GM12878 (cell line): ENCODE measurements at regions not wholly inside any gene's neighbourhood (a gene's known extent, or its start where the extent isn't known, plus 50 kb on each side); places are given as distances from the start of the nearest gene placed in this dataset.

ENCODE experiments used
- ATAC-seq: fragments of 200-7000 bp; cut with Tn5 transposase; 3 replicates; pipeline ENCODE4 v1.9.1; 2020; ENCODE audit warnings: mild to moderate bottlenecking, moderate library complexity
- BruUV-seq: library from RNA; stranded (reverse); fragments of 400-500 nt; replicated peaks from 2 replicates; lab custom pipeline; 2021; lab: Mats Ljungman, UMichigan
- CTCF ChIA-PET: fragments of 300-600 bp; sonication (Branson Sonifier 250); formaldehyde crosslinking; extraction: SDS; loops from one replicate; lab custom pipeline; 2021; ENCODE audit warnings: inconsistent platforms; lab: Yijun Ruan, JAX
- POLR2A ChIA-PET: fragments of 350-600 bp; formaldehyde crosslinking; extraction: SDS; loops from one replicate; lab custom pipeline; 2021; ENCODE audit warnings: inconsistent platforms; lab: Charles Lee
- RAD21 ChIA-PET: fragments of 300-600 bp; sonication (Branson Sonifier 250); formaldehyde crosslinking; loops from one replicate; lab custom pipeline; 2023; ENCODE audit warnings: antibody characterized with exemption; ENCODE audit not compliant: unreplicated experiment; lab: Charles Lee
- SMC1A ChIA-PET: fragments of 300-600 bp; sonication (Branson Sonifier 250); formaldehyde crosslinking; loops from one replicate; lab custom pipeline; 2023; ENCODE audit not compliant: unreplicated experiment, uncharacterized antibody; lab: Charles Lee
- DNase-seq: peaks from one replicate; pipeline ENCODE4 v3.0.0-alpha.2; 2011; ENCODE audit warnings: low read depth, low spot score
- FAIRE-seq: peaks from 3 replicates; lab custom pipeline; 2011; peaks lifted over from hg19 to GRCh38; lab: Jason Lieb, UNC
- H2AFZ ChIP-seq: 2 replicates; pipeline ENCODE4 v1.6.0; 2011; ENCODE audit warnings: low read depth, low read length, control low read depth; ENCODE audit not compliant: control insufficient read depth
- H3K27ac ChIP-seq: 2 replicates; pipeline ENCODE4 v1.5.1; 2011; ENCODE audit warnings: control low read depth; ENCODE audit not compliant: control insufficient read depth, insufficient read depth
- H3K27me3 ChIP-seq, 2 experiments: replicated peaks in 1 of 2; 2 replicates each; pipeline versions ENCODE4 v1.6.0 to v1.6.1; 2011; ENCODE audit warnings: low read length in 1 of 2; ENCODE audit not compliant: control insufficient read depth in 2 of 2, insufficient read depth in 2 of 2
- H3K36me3 ChIP-seq, 2 experiments: 2 replicates each; pipeline ENCODE4 v1.5.1; 2011; ENCODE audit warnings: low read length in 1 of 2; ENCODE audit not compliant: control insufficient read depth in 2 of 2, insufficient read depth in 2 of 2
- H3K4me1 ChIP-seq: 2 replicates; pipeline ENCODE4 v1.6.1; 2011; ENCODE audit warnings: mild to moderate bottlenecking, low read length, moderate library complexity, mixed read lengths; ENCODE audit not compliant: control insufficient read depth, insufficient read depth
- H3K4me2 ChIP-seq: 2 replicates; pipeline ENCODE4 v1.6.0; 2011; ENCODE audit warnings: control low read depth; ENCODE audit not compliant: control insufficient read depth, insufficient read depth
- H3K4me3 ChIP-seq: fragments of 200-600 bp; sonication (generic); 2 replicates; pipeline ENCODE4 v1.5.1; 2016
- H3K79me2 ChIP-seq: 2 replicates; pipeline ENCODE4 v1.6.0; 2011; ENCODE audit warnings: low read length; ENCODE audit not compliant: control insufficient read depth, insufficient read depth
- H3K9ac ChIP-seq: 2 replicates; pipeline ENCODE4 v1.8.0; 2011; ENCODE audit warnings: low read length, control low read depth, mixed read lengths; ENCODE audit not compliant: control insufficient read depth, insufficient read depth
- H3K9me3 ChIP-seq: replicated peaks from 3 replicates; pipeline ENCODE4 v1.5.1; 2011; ENCODE audit warnings: mild to moderate bottlenecking, low read length; ENCODE audit not compliant: control insufficient read depth, insufficient read depth
- H4K20me1 ChIP-seq: 2 replicates; pipeline ENCODE4 v1.6.0; 2011; ENCODE audit not compliant: control insufficient read depth, insufficient read depth
- CHD1 ChIP-seq: IDR thresholded peaks from 2 replicates; pipeline ENCODE4 v1.6.1; 2012; ENCODE audit warnings: low read depth, low read length, improper control_type of control experiment
- IRF4 ChIP-seq: IDR thresholded peaks from 2 replicates; pipeline ENCODE4 v1.6.1; 2011; ENCODE audit warnings: low read depth, low read length
- KDM1A ChIP-seq: fragments of 200-600 bp; sonication (generic); IDR thresholded peaks from 2 replicates; pipeline ENCODE4 v1.6.1; 2016; ENCODE audit warnings: borderline replicate concordance
- POU2F2 ChIP-seq: IDR thresholded peaks from 3 replicates; pipeline ENCODE4 v1.6.1; 2011; ENCODE audit warnings: low read depth, mild to moderate bottlenecking, low read length, borderline replicate concordance
- STAT3 ChIP-seq: IDR thresholded peaks from 2 replicates; pipeline ENCODE4 v1.6.1; 2011; ENCODE audit warnings: low read depth, low read length, improper control_type of control experiment
- TCF3 ChIP-seq: IDR thresholded peaks from 2 replicates; pipeline ENCODE4 v1.6.1; 2012; ENCODE audit warnings: low read depth, mild to moderate bottlenecking, low read length, borderline replicate concordance; ENCODE audit not compliant: insufficient read depth
- YY1 ChIP-seq: IDR thresholded peaks from 2 replicates; pipeline ENCODE4 v1.6.1; 2011; ENCODE audit warnings: low read depth, mild to moderate bottlenecking, low read length
- WGBS: methylation state at CpG from one replicate; pipeline ENCODE4 v1.1.6; 2016; ENCODE audit warnings: low lambda C conversion rate; ENCODE audit not compliant: insufficient replicate concordance, insufficient coverage; ENCODE audit errors: missing lambda C conversion rate; 5-methylcytosine and 5-hydroxymethylcytosine counted together
- in situ Hi-C: fragments of 300-500 bp; cut with MboI; formaldehyde crosslinking; loops from 9 replicates; pipeline ENCODE4 v1.14.3; 2018; ENCODE audit warnings: mixed read lengths
- intact Hi-C: fragments of 100-400 bp; cut with micrococcal nuclease; formaldehyde crosslinking; loops from one replicate; pipeline ENCODE4 v1.14.2; 2022; ENCODE audit not compliant: unreplicated experiment
- TF ChIP-seq, protein P1 (sequence below): fragments of 450-650 bp; IDR thresholded peaks from 2 replicates; pipeline ENCODE4 v1.6.1; 2016; ENCODE audit warnings: mild to moderate bottlenecking, moderate library complexity, borderline replicate concordance
- TF ChIP-seq, protein P2 (sequence below): fragments of 450-650 bp; IDR thresholded peaks from 2 replicates; pipeline ENCODE4 v1.6.1; 2018; ENCODE audit warnings: borderline replicate concordance, mild to moderate bottlenecking; ENCODE audit not compliant: partially characterized antibody
- TF ChIP-seq, protein P3 (sequence below): fragments of 450-650 bp; IDR thresholded peaks from 2 replicates; pipeline ENCODE4 v1.6.1; 2017; ENCODE audit warnings: mild to moderate bottlenecking, moderate library complexity

DNA sequence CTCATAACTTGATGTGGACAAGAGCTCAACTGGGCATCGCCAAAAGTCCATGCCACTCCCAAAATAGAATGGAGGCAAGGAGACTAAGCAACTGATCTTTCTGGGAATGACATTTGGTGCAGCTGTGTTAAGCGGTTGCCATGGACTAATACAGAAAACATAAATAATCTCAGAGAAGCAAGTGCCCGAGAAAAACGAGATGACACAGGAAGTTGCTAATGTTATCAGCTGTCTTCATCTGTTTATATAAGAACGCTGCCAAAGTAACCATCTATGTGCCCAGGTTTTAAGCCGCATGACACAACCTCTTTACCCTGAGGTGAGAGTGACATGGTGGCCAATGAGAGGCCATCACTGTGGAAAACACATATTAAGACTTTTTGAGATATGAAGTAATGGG, 54.9 kb upstream of the SACS start (continued):
- TF ChIP-seq, protein P1, sequence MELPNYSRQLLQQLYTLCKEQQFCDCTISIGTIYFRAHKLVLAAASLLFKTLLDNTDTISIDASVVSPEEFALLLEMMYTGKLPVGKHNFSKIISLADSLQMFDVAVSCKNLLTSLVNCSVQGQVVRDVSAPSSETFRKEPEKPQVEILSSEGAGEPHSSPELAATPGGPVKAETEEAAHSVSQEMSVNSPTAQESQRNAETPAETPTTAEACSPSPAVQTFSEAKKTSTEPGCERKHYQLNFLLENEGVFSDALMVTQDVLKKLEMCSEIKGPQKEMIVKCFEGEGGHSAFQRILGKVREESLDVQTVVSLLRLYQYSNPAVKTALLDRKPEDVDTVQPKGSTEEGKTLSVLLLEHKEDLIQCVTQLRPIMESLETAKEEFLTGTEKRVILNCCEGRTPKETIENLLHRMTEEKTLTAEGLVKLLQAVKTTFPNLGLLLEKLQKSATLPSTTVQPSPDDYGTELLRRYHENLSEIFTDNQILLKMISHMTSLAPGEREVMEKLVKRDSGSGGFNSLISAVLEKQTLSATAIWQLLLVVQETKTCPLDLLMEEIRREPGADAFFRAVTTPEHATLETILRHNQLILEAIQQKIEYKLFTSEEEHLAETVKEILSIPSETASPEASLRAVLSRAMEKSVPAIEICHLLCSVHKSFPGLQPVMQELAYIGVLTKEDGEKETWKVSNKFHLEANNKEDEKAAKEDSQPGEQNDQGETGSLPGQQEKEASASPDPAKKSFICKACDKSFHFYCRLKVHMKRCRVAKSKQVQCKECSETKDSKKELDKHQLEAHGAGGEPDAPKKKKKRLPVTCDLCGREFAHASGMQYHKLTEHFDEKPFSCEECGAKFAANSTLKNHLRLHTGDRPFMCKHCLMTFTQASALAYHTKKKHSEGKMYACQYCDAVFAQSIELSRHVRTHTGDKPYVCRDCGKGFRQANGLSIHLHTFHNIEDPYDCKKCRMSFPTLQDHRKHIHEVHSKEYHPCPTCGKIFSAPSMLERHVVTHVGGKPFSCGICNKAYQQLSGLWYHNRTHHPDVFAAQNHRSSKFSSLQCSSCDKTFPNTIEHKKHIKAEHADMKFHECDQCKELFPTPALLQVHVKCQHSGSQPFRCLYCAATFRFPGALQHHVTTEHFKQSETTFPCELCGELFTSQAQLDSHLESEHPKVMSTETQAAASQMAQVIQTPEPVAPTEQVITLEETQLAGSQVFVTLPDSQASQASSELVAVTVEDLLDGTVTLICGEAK = no peak
- TF ChIP-seq TCF3 (no peak), POU2F2 (no peak), IRF4 (no peak)
- TF ChIP-seq, protein P2, sequence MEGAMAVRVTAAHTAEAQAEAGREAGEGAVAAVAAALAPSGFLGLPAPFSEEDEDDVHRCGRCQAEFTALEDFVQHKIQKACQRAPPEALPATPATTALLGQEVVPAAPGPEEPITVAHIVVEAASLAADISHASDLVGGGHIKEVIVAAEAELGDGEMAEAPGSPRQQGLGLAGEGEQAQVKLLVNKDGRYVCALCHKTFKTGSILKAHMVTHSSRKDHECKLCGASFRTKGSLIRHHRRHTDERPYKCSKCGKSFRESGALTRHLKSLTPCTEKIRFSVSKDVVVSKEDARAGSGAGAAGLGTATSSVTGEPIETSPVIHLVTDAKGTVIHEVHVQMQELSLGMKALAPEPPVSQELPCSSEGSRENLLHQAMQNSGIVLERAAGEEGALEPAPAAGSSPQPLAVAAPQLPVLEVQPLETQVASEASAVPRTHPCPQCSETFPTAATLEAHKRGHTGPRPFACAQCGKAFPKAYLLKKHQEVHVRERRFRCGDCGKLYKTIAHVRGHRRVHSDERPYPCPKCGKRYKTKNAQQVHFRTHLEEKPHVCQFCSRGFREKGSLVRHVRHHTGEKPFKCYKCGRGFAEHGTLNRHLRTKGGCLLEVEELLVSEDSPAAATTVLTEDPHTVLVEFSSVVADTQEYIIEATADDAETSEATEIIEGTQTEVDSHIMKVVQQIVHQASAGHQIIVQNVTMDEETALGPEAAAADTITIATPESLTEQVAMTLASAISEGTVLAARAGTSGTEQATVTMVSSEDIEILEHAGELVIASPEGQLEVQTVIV = no peak

DNA sequence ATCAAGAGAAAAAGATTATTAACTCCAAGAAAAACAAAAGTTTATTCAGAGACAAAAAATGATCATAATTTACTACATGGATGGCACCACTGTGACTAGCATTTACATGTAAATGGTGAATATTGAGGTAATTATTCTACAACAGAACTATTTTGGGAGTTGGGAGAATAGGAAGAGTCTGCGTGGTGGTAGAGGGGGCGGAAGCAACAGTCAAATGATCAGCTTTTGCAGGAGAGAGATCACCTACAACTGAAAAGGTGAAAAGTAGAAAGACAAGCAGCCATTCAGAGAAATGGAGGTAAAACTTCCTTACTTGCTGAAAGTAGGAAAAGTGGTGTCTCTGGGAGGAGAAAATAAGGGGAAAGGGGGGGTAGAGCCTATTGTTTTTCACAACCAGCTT, 62.8 kb upstream of the SACS start:
- H3K27me3 ChIP-seq = no peaks in the 10 kb centered on the region; a peak in 1 of 4 replicates
- ChIA-PET SMC1A (no interaction called here), POLR2A (no interaction called here), RAD21 (no interaction called here), CTCF (no interaction called here)
- no peaks in the 10 kb centered on the region for H3K9me3 ChIP-seq
- no peak overlapping the region for H3K9ac ChIP-seq
- no peak overlapping the region for H3K4me2 ChIP-seq
- H3K4me3 ChIP-seq = no peak overlapping the region
- no TSS peak for BruUV-seq
- H3K79me2 ChIP-seq = no peaks in the 10 kb centered on the region
- in situ Hi-C loops (no loop called here), intact Hi-C loops (no loop called here)
- no peak for ATAC-seq
- no peak overlapping the region for H2AFZ ChIP-seq
- no peaks in the 10 kb centered on the region for H4K20me1 ChIP-seq
- DNase-seq = no peak
- no peak for FAIRE-seq
- no peaks in the 10 kb centered on the region for H3K4me1 ChIP-seq
- no peaks in the 10 kb centered on the region for H3K36me3 ChIP-seq
- no peak overlapping the region for H3K27ac ChIP-seq
- 24% methylated on average over 2 of the region's 2 CpGs for WGBS
- TF ChIP-seq STAT3 (no peak), CHD1 (no peak), KDM1A (no peak), YY1 (no peak)
- TF ChIP-seq, protein P3, sequence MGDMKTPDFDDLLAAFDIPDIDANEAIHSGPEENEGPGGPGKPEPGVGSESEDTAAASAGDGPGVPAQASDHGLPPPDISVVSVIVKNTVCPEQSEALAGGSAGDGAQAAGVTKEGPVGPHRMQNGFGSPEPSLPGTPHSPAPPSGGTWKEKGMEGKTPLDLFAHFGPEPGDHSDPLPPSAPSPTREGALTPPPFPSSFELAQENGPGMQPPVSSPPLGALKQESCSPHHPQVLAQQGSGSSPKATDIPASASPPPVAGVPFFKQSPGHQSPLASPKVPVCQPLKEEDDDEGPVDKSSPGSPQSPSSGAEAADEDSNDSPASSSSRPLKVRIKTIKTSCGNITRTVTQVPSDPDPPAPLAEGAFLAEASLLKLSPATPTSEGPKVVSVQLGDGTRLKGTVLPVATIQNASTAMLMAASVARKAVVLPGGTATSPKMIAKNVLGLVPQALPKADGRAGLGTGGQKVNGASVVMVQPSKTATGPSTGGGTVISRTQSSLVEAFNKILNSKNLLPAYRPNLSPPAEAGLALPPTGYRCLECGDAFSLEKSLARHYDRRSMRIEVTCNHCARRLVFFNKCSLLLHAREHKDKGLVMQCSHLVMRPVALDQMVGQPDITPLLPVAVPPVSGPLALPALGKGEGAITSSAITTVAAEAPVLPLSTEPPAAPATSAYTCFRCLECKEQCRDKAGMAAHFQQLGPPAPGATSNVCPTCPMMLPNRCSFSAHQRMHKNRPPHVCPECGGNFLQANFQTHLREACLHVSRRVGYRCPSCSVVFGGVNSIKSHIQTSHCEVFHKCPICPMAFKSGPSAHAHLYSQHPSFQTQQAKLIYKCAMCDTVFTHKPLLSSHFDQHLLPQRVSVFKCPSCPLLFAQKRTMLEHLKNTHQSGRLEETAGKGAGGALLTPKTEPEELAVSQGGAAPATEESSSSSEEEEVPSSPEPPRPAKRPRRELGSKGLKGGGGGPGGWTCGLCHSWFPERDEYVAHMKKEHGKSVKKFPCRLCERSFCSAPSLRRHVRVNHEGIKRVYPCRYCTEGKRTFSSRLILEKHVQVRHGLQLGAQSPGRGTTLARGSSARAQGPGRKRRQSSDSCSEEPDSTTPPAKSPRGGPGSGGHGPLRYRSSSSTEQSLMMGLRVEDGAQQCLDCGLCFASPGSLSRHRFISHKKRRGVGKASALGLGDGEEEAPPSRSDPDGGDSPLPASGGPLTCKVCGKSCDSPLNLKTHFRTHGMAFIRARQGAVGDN = no peak
